HS-5 (cell line): ENCODE measurements at regions not wholly inside any gene's neighbourhood (a gene's known extent, or its start where the extent isn't known, plus 50 kb on each side); places are given as distances from the start of the nearest gene placed in this dataset.

Experiments
- DNase-seq: peaks from one replicate; pipeline ENCODE4 v3.0.0-alpha.2; 2012; ENCODE audit warnings: low read depth

GRCh38 chr6:71430018-71430417, 141.4 kb downstream of the OGFRL1 start:
- no peak for DNase-seq

- no peak for DNase-seq
Measured at GRCh38 chr6:71433441-71433840, 144.8 kb downstream of the OGFRL1 start.

- no peak for DNase-seq
Measured at GRCh38 chr6:71444222-71444621, 155.6 kb downstream of the OGFRL1 start.

- no peak for DNase-seq
Measured at GRCh38 chr6:71446057-71446456, 157.4 kb downstream of the OGFRL1 start.

GRCh38 chr6:71446470-71446869, 157.9 kb downstream of the OGFRL1 start:
- no peak for DNase-seq

- DNase-seq, result no peak
Measured at GRCh38 chr6:71452697-71453370, 164.2 kb downstream of the OGFRL1 start.

GRCh38 chr6:71453371-71453706, 164.7 kb downstream of the OGFRL1 start:
- DNase-seq, result no peak

GRCh38 chr6:71454056-71454455, 165.4 kb downstream of the OGFRL1 start:
- no peak for DNase-seq

GRCh38 chr6:71457929-71458328, 169.3 kb downstream of the OGFRL1 start:
- DNase-seq, result no peak

GRCh38 chr6:71459162-71459561, 170.6 kb downstream of the OGFRL1 start:
- DNase-seq, result no peak

GRCh38 chr6:71460933-71461332, 172.3 kb downstream of the OGFRL1 start:
- DNase-seq, result no peak

- DNase-seq, result no peak
Measured at GRCh38 chr6:71463061-71463460, 174.4 kb downstream of the OGFRL1 start.

- DNase-seq, result no peak
Measured at GRCh38 chr6:71465096-71465495, 176.5 kb downstream of the OGFRL1 start.

GRCh38 chr6:71466362-71466761, 177.8 kb downstream of the OGFRL1 start:
- DNase-seq, result no peak

GRCh38 chr6:71468038-71468437, 179.4 kb downstream of the OGFRL1 start:
- no peak for DNase-seq

GRCh38 chr6:71468841-71469700, 180.5 kb downstream of the OGFRL1 start:
- peak; percentile 93 for DNase-seq

- no peak for DNase-seq
Measured at GRCh38 chr6:71471718-71472117, 183.1 kb downstream of the OGFRL1 start.

GRCh38 chr6:71473926-71474325, 185.3 kb downstream of the OGFRL1 start:
- peak; percentile 75 for DNase-seq

- no peak for DNase-seq
Measured at GRCh38 chr6:71474942-71475341, 186.3 kb downstream of the OGFRL1 start.

- no peak for DNase-seq
Measured at GRCh38 chr6:71476371-71476770, 187.8 kb downstream of the OGFRL1 start.

- no peak for DNase-seq
Measured at GRCh38 chr6:71476872-71477271, 188.3 kb downstream of the OGFRL1 start.

GRCh38 chr6:71478834-71479541, 190.4 kb downstream of the OGFRL1 start:
- DNase-seq, result peak; percentile 94

GRCh38 chr6:71480577-71480976, 192.0 kb downstream of the OGFRL1 start:
- no peak for DNase-seq
